Thymus (tissue), 11 donors: ENCODE measurements at regions not wholly inside any gene's neighbourhood (a gene's known extent, or its start where the extent isn't known, plus 50 kb on each side); places are given as distances from the start of the nearest gene placed in this dataset.
A peak's percentile ranks its signal among the peaks of the same experiment; 100 is the strongest.

Experiments used
- DNase-seq, 9 donors: peaks; one replicate each; pipeline ENCODE4 v3.0.0-alpha.2; 2013; ENCODE audit warnings: low spot score in 9 of 9, low read depth in 6 of 9, missing footprints in 1 of 9
- H3K27ac ChIP-seq, 2 donors: one replicate each; pipeline ENCODE4 v1.5.1; 2013; ENCODE audit warnings: control low read depth in 1 of 2, low read depth in 1 of 2, low read length in 1 of 2, mild to moderate bottlenecking in 1 of 2, moderate library complexity in 1 of 2
- H3K27me3 ChIP-seq, 2 donors: one replicate each; pipeline ENCODE4 v1.5.1; 2013; ENCODE audit warnings: low read length in 1 of 2; ENCODE audit not compliant: control insufficient read depth in 2 of 2, insufficient read depth in 1 of 2
- H3K36me3 ChIP-seq, 2 donors: one replicate each; pipeline ENCODE4 v1.5.1; 2013; ENCODE audit warnings: low read length in 1 of 2, mild to moderate bottlenecking in 1 of 2, moderate library complexity in 1 of 2; ENCODE audit not compliant: control insufficient read depth in 2 of 2, insufficient read depth in 2 of 2
- H3K4me1 ChIP-seq, 2 donors: one replicate each; pipeline ENCODE4 v1.5.1; 2013; ENCODE audit warnings: low read length in 2 of 2; ENCODE audit not compliant: control insufficient read depth in 2 of 2, insufficient read depth in 2 of 2
- H3K4me3 ChIP-seq, 2 donors: one replicate each; pipeline ENCODE4 v1.5.1; 2013; ENCODE audit warnings: low read length in 2 of 2, control low read depth in 1 of 2, mild to moderate bottlenecking in 1 of 2
- H3K9me3 ChIP-seq, 2 donors: one replicate each; pipeline ENCODE4 v1.5.1; 2013; ENCODE audit warnings: low read length in 1 of 2, mild to moderate bottlenecking in 1 of 2; ENCODE audit not compliant: control insufficient read depth in 2 of 2, insufficient read depth in 1 of 2
- WGBS: extraction: QIAGEN DNeasy Blood & Tissue Kit; methylation state at CpG from one replicate; pipeline ENCODE4 v1.1.7; 2013; 5-methylcytosine and 5-hydroxymethylcytosine counted together
- donor health status: healthy.

DNA sequence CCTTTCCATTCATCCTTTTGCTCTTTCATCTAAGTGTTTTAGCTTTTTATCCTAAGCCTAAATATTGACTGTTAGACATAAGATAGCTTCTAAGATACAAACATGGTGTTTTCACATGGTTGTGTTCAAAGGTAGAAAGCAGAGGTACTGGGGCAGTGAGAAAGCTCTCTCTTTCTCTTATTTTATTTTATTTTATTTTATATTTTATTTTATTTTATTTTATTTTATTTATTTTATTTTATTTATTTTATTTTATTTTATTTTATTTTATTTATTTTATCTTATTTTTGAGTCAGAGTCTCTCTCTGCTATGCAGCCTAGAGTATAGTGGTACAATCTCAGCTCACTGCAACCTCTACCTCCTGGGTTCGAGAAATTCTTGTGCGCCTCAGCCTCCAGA, 287.2 kb downstream of the IKZF2 start:
- no peaks in the 10 kb centered on the region for H3K4me1 ChIP-seq
- no peak overlapping the region for H3K4me3 ChIP-seq
- H3K36me3 ChIP-seq = peaks cover 0 to 4% of the 10 kb centered on the region in 2 donors
- H3K27ac ChIP-seq = no peak overlapping the region
- no peaks in the 10 kb centered on the region for H3K27me3 ChIP-seq
- H3K9me3 ChIP-seq = peaks cover 2 to 17% of the 10 kb centered on the region in 2 donors
- no peak for DNase-seq
- WGBS = 98% methylated on average over 2 of the region's 2 CpGs

GRCh38 chr2:212863185-212863588, 288.2 kb downstream of the IKZF2 start:
- peak in 4 of 9 donors; percentile 10 to 48 (median 13) for DNase-seq
- H3K36me3 ChIP-seq = peaks cover 0 to 4% of the 10 kb centered on the region in 2 donors
- H3K27me3 ChIP-seq = no peaks in the 10 kb centered on the region
- H3K9me3 ChIP-seq = peaks cover 2 to 17% of the 10 kb centered on the region in 2 donors
- H3K4me3 ChIP-seq = no peak overlapping the region
- 88% methylated on average over 5 of the region's 5 CpGs for WGBS
- H3K4me1 ChIP-seq = no peaks in the 10 kb centered on the region
- no peak overlapping the region for H3K27ac ChIP-seq

GRCh38 chr2:212858496-212858895, 292.9 kb downstream of the IKZF2 start:
- WGBS = 80% methylated on average over 1 of the region's 1 CpG
- H3K27ac ChIP-seq = no peak overlapping the region
- peaks cover 0 to 1% of the 10 kb centered on the region in 2 donors for H3K36me3 ChIP-seq

DNA sequence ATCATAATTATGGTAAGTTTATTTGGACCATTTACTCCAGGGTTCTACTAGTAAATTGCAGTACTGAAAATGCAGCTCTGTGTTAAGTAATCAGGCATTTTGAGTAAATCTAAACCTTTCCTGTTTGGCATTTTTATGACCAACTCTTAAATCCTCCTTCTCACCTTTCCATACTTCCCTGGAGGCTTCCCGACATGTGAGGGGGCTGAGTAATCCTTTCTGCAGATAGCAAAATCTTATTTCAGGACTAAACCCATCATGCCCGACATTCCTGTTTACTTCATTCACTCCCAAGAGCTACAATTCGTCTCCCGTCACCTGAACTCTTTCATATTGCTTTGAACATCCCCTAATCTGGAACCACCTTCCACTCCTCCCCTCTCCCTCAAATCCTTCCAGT, 296.6 kb downstream of the IKZF2 start:
- H3K4me1 ChIP-seq = no peaks in the 10 kb centered on the region

More at GRCh38 chr2:212858496-212858895, 292.9 kb downstream of the IKZF2 start:
- no peak for DNase-seq
- no peaks in the 10 kb centered on the region for H3K4me1 ChIP-seq
- H3K27me3 ChIP-seq = no peaks in the 10 kb centered on the region
- no peak overlapping the region for H3K4me3 ChIP-seq
- H3K9me3 ChIP-seq = peaks cover 1 to 5% of the 10 kb centered on the region in 2 donors

DNA sequence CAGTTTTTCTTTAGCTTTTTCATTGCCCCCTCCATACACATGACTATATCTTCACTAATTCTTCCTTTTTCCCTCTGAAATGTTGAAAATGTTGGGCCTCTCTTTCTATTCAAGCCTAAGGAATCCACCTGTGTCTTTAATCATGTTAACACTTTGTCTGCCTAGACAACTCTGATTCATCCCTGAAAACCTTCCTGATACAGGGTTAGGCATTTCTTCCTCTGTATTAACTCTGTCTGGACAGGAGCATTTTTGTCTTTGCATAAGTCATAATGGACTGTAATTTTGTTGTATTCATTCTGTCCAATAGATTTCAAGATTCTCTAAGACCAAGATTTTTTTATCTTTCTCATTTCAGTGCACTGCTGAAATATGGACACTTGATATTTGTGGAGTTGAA, 297.3 kb downstream of the IKZF2 start:
- no peaks in the 10 kb centered on the region for H3K36me3 ChIP-seq
- no peak overlapping the region for H3K4me3 ChIP-seq
- H3K4me1 ChIP-seq = no peaks in the 10 kb centered on the region
- no peaks in the 10 kb centered on the region for H3K9me3 ChIP-seq
- H3K27ac ChIP-seq = no peak overlapping the region
- DNase-seq = no peak
- no peaks in the 10 kb centered on the region for H3K27me3 ChIP-seq

More for the DNA sequence above, 296.6 kb downstream of the IKZF2 start:
- Histone ChIP-seq H3K4me3 (no peak overlapping the region), H3K36me3 (no peaks in the 10 kb centered on the region), H3K27me3 (no peaks in the 10 kb centered on the region), H3K9me3 (no peaks in the 10 kb centered on the region), H3K27ac (no peak overlapping the region)
- no peak for DNase-seq
- WGBS = 97% methylated on average over 4 of the region's 4 CpGs

DNA sequence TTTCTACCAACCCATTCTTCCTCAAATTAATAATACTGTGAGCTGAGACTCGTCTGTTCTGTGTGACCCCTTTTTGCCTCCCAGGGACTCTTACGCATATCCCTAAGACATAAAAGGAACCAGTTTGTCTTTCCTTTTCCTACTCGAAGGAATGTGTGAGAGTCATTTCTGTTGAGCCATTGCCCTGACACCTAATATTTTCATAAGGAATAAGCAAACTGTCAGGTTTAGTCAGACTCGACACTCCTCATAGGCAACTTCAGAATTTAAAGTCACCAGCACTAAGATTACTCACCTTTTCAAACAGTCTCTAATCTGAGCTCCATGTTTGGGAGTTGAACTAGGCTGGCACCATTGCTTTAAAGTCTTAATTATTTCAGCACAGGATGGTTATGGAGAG, 305.5 kb downstream of the IKZF2 start:
- WGBS = 95% methylated on average over 4 of the region's 4 CpGs
- Histone ChIP-seq H3K9me3 (no peaks in the 10 kb centered on the region), H3K4me1 (no peaks in the 10 kb centered on the region), H3K27ac (no peak overlapping the region), H3K36me3 (no peaks in the 10 kb centered on the region), H3K4me3 (no peak overlapping the region), H3K27me3 (no peaks in the 10 kb centered on the region)
- no peak for DNase-seq

GRCh38 chr2:212843409-212844199, 305.0 kb upstream of the ERBB4 start:
- no peak overlapping the region for H3K27ac ChIP-seq
- 94% methylated on average over 3 of the region's 3 CpGs for WGBS
- no peaks in the 10 kb centered on the region for H3K4me1 ChIP-seq
- H3K9me3 ChIP-seq = no peaks in the 10 kb centered on the region
- H3K36me3 ChIP-seq = no peaks in the 10 kb centered on the region
- no peak for DNase-seq
- H3K27me3 ChIP-seq = no peaks in the 10 kb centered on the region
- H3K4me3 ChIP-seq = no peak overlapping the region

- no peak for DNase-seq
- WGBS = 92% methylated on average over 2 of the region's 2 CpGs
- H3K27me3 ChIP-seq = no peaks in the 10 kb centered on the region
- H3K4me3 ChIP-seq = no peak overlapping the region
- no peaks in the 10 kb centered on the region for H3K36me3 ChIP-seq
- no peaks in the 10 kb centered on the region for H3K4me1 ChIP-seq
- no peaks in the 10 kb centered on the region for H3K9me3 ChIP-seq
- no peak overlapping the region for H3K27ac ChIP-seq
Observed at GRCh38 chr2:212842544-212843185, 304.1 kb upstream of the ERBB4 start.

DNA sequence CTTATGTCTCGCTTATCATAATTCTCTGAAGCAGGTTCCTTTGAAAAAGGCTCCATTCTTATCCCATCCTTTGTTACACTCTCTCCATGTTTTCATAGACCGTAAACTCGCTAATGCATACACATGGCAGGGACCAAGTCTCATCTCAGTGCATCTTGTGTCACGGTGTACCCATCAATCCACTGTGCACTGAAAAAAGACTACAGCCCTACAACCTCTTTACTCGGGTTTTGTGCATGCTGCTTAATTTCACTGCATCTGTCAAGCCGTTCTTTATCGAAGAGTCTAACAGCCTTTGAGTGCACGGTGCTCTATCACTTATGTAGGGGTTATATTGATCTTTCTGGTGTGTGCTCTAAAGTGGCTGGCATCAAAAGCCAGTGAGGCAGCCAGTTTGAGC, 302.9 kb upstream of the ERBB4 start:
- WGBS = 97% methylated on average over 8 of the region's 8 CpGs
- DNase-seq = no peak
- no peaks in the 10 kb centered on the region for H3K4me1 ChIP-seq
- no peak overlapping the region for H3K4me3 ChIP-seq
- no peaks in the 10 kb centered on the region for H3K27me3 ChIP-seq
- no peaks in the 10 kb centered on the region for H3K9me3 ChIP-seq
- no peaks in the 10 kb centered on the region for H3K36me3 ChIP-seq
- no peak overlapping the region for H3K27ac ChIP-seq
